Pancreas (tissue), 10 donors: ENCODE measurements at regions not wholly inside any gene's neighbourhood (a gene's known extent, or its start where the extent isn't known, plus 50 kb on each side); places are given as distances from the start of the nearest gene placed in this dataset.

Source experiments
- ATAC-seq, 4 donors: fragments of 200-7000 bp; cut with Tn5 transposase; one replicate each; pipeline versions ENCODE4 v1.8.0 to v1.9.1; 2020; ENCODE audit warnings: mild to moderate bottlenecking in 4 of 4, moderate library complexity in 4 of 4
- DNase-seq, 6 donors: peaks; one replicate each; pipeline ENCODE4 v3.0.0-alpha.2; 2020
- FAIRE-seq: peaks from 2 replicates; lab custom pipeline; 2012; peaks lifted over from hg19 to GRCh38; lab: Jason Lieb, UNC
- H3K27ac ChIP-seq, 4 donors: fragments of 200-600 bp; sonication (generic); 1 replicate in 3 of 4; 2 replicates in 1 of 4; pipeline versions ENCODE4 v1.5.0 to v1.8.0; 2020
- H3K27me3 ChIP-seq, 4 donors: fragments of 200-600 bp; one replicate each; pipeline ENCODE4 v1.8.0; 2021
- H3K36me3 ChIP-seq, 3 donors: fragments of 200-600 bp; sonication (generic) in 1 of 3; one replicate each; pipeline versions ENCODE4 v1.5.0 to v1.8.0; 2020 to 2021
- H3K4me1 ChIP-seq, 3 donors: fragments of 200-600 bp; one replicate each; pipeline ENCODE4 v1.8.0; 2021
- H3K4me3 ChIP-seq, 4 donors: fragments of 200-600 bp; sonication (generic) in 2 of 4; one replicate each; pipeline versions ENCODE4 v1.5.0 to v1.8.0; 2020 to 2021
- H3K9me3 ChIP-seq, 4 donors: fragments of 200-600 bp; one replicate each; pipeline ENCODE4 v1.8.0; 2021
- WGBS, 2 donors: extraction: QIAGEN DNeasy Blood & Tissue Kit; methylation state at CpG; one replicate each; pipeline ENCODE4 v1.1.7; 2013; 5-methylcytosine and 5-hydroxymethylcytosine counted together
- intact Hi-C, 3 donors: fragments of 100-400 bp; cut with DNase I; formaldehyde crosslinking; loops; one replicate each; pipeline versions ENCODE4 v1.11.1 to v1.14.2; 2022
- TF ChIP-seq, protein P1 (sequence below), 4 donors: fragments of 200-600 bp; sonication (generic) in 3 of 4; IDR thresholded peaks; one replicate each; pipeline versions ENCODE4 v1.5.0 to v1.8.0; 2021; ENCODE audit warnings: antibody characterized with exemption in 4 of 4
- donor health status: healthy with polysubstance abuse.
- donor health status: DM: no; HTN: no; CAD: no; lungs with moderate emphysema.
- donor health status: DM: no; HTN: no; CAD: no.
- donor health status: control.
- donor health status: control.
- donor health status: Bipolar disorder and iron deficiency.
- donor health status: DM: yes; HTN: yes; CAD: no.
- donor health status: DM: no; HTN: no; CAD: no.
- donor health status: DM: no; HTN: no; CAD: no.
- donor health status: DM: yes; HTN: yes; CAD: no.

DNA sequence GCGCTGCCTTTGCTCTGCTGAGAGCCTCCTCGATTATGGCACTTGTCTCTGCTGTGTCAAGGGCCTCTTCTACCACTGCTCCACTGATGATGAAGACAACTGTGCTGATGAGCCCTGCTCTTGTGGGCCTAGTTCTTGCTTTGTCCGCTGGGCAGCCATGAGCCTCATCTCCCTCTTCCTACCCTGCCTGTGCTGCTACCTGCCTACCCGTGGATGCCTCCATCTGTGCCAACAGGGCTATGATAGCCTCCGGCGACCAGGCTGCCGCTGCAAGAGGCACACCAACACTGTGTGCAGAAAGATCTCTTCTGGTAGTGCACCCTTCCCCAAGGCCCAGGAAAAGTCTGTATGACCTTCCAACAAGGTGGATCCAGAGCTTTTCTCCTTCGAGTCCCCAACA, 106.8 kb upstream of the VAMP7 start:
- WGBS, 2 donors, result 66 to 72% methylated on average over 8 of the region's 8 CpGs
- Histone ChIP-seq H3K27ac (no peak overlapping the region), H3K9me3 (no peaks in the 10 kb centered on the region), H3K36me3 (no peaks in the 10 kb centered on the region), H3K27me3 (no peaks in the 10 kb centered on the region), H3K4me3 (no peak overlapping the region), H3K4me1 (no peaks in the 10 kb centered on the region)
- FAIRE-seq (no peak), ATAC-seq (no peak), DNase-seq (peak in 1 of 6 donors; percentile 24)
- TF ChIP-seq, protein P1, sequence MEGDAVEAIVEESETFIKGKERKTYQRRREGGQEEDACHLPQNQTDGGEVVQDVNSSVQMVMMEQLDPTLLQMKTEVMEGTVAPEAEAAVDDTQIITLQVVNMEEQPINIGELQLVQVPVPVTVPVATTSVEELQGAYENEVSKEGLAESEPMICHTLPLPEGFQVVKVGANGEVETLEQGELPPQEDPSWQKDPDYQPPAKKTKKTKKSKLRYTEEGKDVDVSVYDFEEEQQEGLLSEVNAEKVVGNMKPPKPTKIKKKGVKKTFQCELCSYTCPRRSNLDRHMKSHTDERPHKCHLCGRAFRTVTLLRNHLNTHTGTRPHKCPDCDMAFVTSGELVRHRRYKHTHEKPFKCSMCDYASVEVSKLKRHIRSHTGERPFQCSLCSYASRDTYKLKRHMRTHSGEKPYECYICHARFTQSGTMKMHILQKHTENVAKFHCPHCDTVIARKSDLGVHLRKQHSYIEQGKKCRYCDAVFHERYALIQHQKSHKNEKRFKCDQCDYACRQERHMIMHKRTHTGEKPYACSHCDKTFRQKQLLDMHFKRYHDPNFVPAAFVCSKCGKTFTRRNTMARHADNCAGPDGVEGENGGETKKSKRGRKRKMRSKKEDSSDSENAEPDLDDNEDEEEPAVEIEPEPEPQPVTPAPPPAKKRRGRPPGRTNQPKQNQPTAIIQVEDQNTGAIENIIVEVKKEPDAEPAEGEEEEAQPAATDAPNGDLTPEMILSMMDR (IDR thresholded peaks at IDR 0.05), result no peak
- intact Hi-C loops, result no loop called here

DNA sequence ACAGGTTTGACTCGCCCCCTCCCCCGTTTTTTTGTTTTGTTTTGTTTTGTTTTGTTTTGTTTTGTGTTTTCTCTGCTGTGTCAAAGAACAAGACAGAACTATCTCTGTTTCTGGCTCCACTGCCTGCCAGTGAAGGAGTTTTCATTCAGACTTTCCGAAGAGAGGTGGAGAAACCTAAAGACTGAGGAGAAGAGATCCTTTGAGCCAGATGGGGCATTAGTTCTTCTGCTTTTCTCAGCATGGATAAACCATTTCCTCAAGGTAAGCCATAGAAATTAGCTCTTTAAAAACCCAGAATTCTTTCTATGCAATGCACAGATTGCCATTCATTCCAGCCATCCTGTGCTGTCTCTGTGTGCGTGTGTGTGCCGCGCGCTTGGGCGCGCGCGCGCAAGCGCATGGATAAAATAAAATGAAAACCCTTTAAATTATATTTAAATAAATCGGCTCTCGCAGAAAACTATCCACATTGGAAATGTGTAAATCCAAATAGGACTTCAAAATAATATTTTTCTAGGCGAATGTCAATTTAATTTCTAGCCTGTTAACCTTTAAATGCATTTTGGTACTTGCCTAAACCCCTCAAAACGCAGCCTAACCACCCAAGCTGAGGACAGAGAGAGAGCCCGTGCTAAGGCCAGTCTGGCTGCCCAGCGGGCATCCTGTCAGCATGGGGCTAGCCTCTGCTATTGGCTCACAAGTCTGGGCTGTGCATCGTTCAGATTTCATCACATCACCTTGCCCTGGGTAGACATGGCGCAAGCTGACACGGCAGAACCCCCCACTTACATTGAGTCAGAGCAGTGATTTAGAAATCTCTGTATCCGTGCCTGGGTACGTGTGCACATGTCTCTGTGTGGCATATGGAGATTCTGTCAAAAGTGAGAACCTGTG, 113.0 kb upstream of the VAMP7 start:
- ATAC-seq (peak in 3 of 4 donors; percentile 9 to 47 (median 17)), FAIRE-seq (no peak), DNase-seq (no peak)
- Histone ChIP-seq H3K27ac (no peak overlapping the region), H3K27me3 (no peaks in the 10 kb centered on the region), H3K36me3 (no peaks in the 10 kb centered on the region), H3K4me3 (peak overlapping the region in 1 of 4 donors; percentile 26), H3K4me1 (no peaks in the 10 kb centered on the region), H3K9me3 (no peaks in the 10 kb centered on the region)
- 45 to 53% methylated on average over 24 of the region's 24 CpGs for WGBS, 2 donors
- intact Hi-C loops, result no loop called here
- TF ChIP-seq, protein P1 (IDR thresholded peaks at IDR 0.05), result no peak

DNA sequence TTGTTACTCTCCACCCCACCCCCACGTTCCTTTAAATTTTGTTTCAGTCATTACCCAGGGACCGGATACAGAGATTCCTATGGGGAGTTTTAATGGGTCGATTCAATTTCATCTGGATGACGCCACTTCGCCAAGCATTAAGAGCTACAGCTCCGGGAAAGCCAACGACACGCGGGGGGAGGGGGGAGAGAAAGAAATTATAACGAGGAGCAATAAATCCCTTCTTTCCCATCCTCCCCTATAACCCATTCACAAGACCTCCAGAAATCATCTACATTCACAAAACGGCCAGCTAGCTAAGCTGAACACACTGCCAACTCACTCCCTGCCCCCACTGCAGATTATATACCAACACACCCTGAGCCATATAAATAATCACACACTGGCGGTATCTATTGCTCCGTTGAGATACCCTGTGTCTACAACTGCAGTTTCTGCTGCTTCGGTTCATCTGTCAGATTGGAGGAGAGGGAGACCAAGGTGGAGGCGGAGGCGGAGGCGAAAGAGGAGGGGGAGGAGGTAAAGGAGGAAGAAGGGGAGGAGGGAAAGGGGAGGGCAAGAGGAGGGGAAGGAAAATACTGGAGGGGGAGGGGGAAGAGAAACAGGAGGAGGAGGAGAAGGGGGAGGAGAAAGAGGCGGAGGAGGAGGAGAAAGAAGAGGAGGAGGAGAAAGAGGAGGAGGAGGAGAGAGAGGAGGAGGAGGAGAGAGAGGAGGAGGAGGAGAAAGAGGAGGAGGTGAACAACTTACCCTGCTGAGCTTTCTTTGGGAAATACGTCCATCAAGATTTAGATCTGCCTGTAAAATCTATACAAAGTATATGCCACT, 113.9 kb upstream of the VAMP7 start:
- no peak overlapping the region for H3K27ac ChIP-seq
- H3K4me1 ChIP-seq, result no peaks in the 10 kb centered on the region
- 14 to 17% methylated on average over 18 of the region's 19 CpGs for WGBS, 2 donors
- intact Hi-C loops, result no loop called here
- DNase-seq, result peak in 4 of 6 donors; percentile 22 to 58 (median 34)
- peak; percentile 67 to 94 (median 88) for ATAC-seq
- peak overlapping the region in 2 of 4 donors; percentile 15 to 43 for H3K4me3 ChIP-seq
- H3K36me3 ChIP-seq, result no peaks in the 10 kb centered on the region
- TF ChIP-seq, protein P1 (IDR thresholded peaks at IDR 0.05), result no peak
- no peaks in the 10 kb centered on the region for H3K9me3 ChIP-seq
- no peaks in the 10 kb centered on the region for H3K27me3 ChIP-seq
- no peak for FAIRE-seq

DNA sequence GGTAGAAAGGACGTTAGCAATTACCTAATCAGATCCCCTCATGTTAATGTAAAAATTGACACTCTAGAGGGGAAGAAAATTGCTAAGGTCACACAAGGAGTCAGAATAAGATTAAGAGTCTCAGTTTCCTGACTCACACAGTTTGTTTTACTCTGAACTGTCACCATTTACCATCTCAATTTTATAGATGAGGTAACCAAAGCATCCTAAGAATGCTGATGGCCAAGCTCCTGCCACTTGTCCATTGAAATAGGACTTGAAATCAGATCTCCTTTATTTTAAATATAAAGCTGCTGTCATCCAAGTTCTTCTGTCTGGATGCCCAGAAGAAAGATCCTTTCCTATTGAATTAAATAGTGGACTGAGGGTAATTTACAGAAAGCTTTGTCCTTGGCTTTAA, 114.8 kb upstream of the VAMP7 start:
- FAIRE-seq, result no peak
- Histone ChIP-seq H3K27ac (no peak overlapping the region), H3K4me1 (no peaks in the 10 kb centered on the region), H3K27me3 (no peaks in the 10 kb centered on the region), H3K9me3 (no peaks in the 10 kb centered on the region), H3K4me3 (no peak overlapping the region), H3K36me3 (no peaks in the 10 kb centered on the region)
- no peak for DNase-seq
- 31 to 39% methylated on average over 1 of the region's 1 CpG for WGBS, 2 donors
- intact Hi-C loops, result no loop called here
- ATAC-seq, result no peak
- TF ChIP-seq, protein P1 (IDR thresholded peaks at IDR 0.05), result no peak
